ENCODE measurements at regions not wholly inside any gene's neighbourhood (a gene's known extent, or its start where the extent isn't known, plus 50 kb on each side); places are given as distances from the start of the nearest gene placed in this dataset.

DNA sequence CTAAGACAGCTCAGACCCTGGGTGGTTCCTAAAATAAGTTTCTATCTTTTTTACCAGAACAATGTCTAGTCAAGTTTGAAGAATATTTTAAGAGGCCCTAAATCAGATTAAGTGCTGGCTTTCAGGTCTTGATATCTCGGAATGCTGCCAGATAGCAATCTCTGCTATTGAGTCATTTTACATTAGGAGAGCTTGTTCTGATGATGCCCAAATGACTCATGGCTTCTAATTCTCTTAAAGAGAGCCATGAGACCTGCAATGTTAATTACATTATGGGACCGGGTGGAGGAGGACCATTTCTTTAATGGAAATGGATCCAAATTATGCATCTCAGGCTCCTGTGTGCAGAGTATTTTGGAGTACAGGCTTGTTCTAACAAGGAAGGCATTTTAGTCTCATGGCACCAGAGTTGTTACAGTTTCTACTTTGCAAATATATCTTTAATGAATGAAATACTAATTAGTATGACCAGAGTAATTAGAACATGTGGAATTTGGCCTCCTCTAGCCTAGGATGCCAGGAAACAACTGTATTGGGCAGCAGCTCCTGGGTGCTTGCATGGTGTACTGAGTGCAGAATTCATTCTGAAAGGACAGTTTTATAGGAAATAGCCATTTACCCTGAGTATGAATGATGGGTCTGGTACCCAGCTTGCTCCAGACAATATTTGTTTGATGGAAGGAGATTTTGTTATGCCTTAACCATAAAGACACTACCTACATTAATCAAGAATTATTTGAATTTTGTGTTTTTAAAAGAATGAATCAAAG lies 94.0 kb upstream of the SULT1C3 start:
- DNase-seq, result no peak

DNA sequence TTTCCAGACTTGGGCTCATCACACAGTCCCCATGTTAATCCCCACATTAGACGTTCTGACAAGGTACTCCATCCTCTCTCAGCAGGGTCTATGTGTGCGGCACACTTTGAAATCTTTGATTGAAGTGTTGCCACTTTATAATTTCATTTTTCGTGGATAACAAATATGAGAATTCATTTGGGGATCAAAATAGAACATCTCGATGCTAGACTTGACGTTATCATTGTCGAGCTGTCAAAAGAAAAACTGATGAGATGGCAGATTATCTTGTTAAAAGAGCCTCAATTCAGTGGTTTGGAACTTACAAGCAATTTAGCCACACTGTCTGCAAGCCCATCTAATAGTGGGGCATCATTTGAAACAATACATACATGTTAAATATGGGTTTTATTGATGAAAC lies 91.2 kb upstream of the SULT1C3 start:
- DNase-seq, result no peak

DNA sequence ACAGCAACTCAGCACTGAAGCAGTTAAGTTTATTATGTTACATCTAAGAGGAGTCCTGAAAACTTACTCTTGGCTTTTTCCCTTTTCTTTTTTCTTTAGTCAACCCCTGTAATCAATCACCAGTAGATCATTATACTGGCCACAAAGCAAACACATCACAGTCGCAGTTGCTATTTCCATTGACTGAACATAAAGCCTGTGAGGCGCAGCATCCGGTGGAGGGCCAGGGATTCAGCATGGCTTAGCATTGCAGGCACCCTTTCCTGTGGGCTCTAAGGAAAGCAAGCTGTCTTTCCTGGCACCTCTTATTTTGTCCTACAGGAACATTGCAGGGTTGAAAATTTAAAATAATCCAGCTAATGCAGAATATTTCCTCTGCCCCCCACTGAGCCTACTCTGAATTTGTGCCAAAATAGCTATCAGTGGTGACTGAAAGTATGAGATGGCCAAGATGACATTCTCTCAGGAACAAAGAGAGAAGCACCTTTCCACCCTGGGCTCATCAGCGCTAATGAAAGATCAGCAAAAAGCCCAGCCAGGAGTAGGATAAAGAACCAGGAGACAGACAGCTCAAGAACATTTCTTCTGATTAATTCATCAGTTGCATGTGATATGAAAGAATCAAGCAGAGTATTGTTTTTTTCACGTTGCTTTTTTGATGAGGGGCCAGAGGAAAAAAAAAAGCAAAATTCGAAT lies 85.3 kb upstream of the SULT1C3 start:
- no peak for DNase-seq

DNA sequence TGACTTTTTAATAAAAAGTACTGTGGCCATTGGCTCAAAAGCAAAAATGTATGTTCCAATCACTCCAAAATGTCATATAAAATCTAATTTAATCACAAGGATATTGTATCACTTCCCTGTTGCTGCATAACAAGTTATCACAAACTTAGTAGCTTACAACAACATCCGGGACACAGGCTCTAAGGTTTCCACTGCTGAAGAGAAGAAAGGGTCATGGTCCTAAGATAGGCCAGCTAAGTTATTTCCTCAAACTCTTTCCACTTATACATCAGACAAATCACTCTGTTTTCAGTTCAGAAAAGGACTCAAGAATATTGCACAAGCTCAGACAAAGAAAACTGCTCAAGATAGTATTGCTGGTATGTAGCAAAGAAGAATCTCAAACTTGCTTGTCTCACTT lies 78.5 kb upstream of the SULT1C3 start:
- DNase-seq, result no peak

DNA sequence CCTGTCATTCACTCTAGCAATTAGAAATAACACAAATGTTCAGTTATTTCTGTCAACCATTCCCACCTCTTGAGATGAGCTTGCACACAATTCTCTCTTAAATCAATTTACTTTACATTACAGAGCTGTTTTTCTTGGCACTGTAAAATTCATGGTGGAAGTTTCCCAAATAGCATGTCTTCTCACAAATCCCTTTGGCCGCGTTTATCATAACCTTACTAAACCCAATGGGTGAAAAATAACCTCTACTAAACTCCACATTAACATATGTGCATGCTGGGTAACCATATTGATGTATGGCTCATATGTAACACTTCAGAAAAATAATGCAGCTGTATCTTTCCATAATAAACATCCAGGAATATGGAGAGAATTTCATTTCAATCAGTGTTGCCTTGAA lies 75.5 kb upstream of the SULT1C3 start:
- DNase-seq, result no peak

DNA sequence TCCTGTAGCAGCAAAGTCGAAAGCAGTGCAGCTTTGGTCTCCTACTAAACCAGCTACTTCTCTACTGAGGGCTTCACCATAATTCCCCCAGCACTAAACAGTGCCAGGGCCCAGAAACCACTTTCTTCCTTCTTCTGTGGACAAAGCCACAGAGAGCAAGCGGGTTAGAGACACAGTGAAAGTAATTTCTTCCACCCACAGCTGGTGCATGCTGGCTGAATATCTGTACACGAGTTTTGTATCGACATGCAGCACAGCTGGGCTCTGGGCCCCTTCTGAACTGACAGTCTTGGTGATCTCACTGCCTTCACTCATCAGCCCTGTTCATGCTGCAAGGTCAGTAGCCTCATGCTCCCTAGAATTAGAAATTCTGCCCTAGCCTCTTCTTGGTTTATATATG lies 74.0 kb upstream of the SULT1C3 start:
- no peak for DNase-seq

DNA sequence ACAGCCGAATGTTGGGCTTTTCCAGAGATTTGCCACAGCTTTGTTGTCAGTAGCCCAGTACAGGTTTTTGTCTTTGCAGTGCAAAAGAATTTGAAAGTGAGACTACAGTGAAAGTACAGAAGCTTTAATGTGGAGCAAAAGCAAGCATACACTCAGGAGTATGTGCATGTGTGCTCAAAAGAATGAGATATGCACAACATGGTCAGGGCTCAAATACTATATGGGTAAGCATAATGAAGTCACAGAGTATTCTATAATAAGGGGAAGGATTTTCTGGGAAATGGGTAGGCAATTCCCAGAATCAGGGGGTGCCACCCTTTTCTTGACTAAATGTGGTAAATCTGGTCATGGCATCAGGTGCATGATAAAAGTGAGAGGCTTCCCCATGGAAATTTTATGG lies 72.1 kb upstream of the SULT1C3 start:
- no peak for DNase-seq

DNA sequence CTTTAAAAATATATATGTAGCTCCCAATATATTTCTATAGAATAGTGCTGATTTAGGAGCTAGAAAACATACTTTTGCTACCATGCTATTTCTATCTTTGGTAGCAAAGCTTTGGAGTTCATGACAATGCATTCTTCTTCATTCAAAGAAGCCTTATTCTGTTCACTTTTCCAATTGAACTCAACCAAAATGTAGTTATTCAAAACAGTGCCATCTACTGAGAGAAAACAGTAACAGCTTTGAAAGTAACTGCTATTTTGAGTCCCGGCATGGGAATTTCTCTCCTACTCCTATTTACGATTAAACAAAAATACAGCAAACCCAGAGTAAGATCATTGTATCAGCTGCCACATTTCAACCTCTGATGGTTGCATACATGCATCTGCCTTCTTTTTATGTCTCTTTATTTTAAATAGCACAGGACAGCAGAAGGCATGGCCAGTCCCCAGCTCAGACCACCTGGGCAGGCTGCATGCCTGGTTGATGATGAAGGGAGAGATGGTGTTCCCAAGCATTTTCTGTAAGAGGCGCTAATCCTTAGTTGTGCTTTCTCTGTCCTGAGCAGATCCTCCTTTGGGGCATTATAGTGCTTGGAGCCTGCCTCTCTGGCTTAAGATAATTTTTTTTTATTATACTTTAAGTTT lies 69.7 kb upstream of the SULT1C3 start:
- no peak for DNase-seq

DNA sequence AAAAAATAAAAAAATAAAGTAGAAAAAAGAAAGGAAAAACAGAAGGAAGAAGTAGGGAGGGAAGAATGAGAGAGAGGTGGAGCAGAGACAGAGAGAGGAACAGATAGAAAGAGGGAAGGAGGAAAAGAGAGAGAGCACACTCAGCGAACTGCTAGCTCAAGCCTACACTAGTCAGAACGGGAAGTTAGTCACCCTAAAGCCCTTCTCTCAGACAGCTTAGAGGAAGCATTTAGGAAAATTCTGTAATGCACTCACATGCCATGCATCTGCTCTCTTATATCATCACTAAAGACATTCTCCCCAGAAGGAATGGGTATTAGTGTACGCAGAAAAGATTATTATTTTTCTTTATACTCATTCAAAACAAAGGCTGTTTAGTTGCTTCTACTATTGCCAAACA lies 68.1 kb upstream of the SULT1C3 start:
- no peak for DNase-seq

DNA sequence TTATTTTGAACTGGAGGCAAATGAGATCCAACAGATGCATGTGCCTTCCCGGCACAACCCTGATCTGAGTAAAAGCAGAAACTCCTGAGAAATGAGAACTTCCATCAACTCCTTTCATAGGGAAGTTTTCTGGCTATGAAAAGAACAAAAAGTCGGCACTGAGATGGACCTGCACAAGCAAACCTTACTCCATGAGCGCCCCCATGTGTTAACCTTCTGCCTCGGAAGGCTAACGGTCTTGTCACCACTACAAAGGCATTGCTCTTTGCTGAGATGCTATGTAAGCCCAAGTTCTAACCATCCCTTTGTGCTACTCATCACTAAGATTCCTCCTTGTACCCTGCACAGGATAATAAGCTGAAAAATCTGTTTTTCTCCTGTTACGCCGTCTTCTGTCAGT lies 57.3 kb upstream of the SULT1C3 start:
- DNase-seq, result no peak

DNA sequence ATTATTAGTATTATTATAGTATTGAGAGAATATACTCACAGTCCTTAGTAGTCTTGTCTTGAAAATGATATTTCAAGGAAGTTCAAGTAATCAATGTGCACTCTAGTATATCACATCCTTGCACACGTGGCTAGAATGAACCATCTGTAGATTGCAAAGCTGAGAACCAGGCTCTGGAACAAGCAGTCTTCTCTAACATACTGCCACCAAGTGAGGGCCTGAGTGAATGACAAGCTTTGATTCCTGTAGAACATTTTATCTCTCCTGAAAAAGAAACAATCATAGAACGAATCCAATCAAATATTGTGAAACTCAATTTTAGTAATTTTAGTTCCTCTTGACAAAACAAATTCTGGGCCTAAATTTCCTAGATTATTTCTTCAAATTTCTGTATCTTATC lies 55.3 kb upstream of the SULT1C3 start:
- DNase-seq, result no peak

DNA sequence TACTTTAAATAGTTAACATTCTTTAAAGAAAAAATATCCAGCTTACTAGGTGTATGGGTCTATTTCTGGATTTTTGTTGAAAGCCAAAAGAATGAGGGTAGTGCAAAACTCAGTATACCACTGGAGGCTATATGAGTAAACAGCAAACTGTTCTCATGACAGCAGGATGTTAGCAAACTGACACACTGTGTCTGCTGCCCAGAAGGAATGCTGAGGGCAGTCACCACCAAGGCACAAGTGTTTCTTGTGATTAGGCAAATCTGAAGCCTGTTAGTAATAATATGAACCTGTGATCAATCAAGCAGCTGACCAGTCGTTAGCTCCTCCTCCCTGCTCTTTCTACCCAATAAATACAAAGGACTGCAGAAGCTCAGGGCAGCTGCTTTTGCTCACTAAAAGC lies 50.5 kb upstream of the SULT1C3 start:
- no peak for DNase-seq
